ENCODE measurements at regions not wholly inside any gene's neighbourhood (a gene's known extent, or its start where the extent isn't known, plus 50 kb on each side); places are given as distances from the start of the nearest gene placed in this dataset.

GRCh38 chr11:7165911-7166310 lies 77.1 kb downstream of the RBMXL2 start:
- Mint-ChIP-seq H3K36me3 (no peaks in the 10 kb centered on the region), H3K4me1 (no peaks in the 10 kb centered on the region), H3K27me3 (ENCODE audit: low read depth) (no peaks in the 10 kb centered on the region), H3K4me3 (no peak overlapping the region), H3K27ac (no peak overlapping the region), H3K9me3 (no peaks in the 10 kb centered on the region)
- ChIA-PET POLR2A (no interaction called here), CTCF (interaction anchor here (1.0 to 1.3 kb wide), 2 partner anchors 10 to 113 kb away, joined by 3 to 4 read pairs; no protein-coding TSS in a partner anchor)
- TF ChIP-seq ZNF121 (CRISPR knock-in tag; IDR thresholded peaks at IDR 0.05) (no peak), ETV6 (CRISPR knock-in tag; IDR thresholded peaks at IDR 0.05) (no peak), ZNF396 (CRISPR knock-in tag; IDR thresholded peaks at IDR 0.05; ENCODE audit: borderline replicate concordance) (no peak), NR3C1 (CRISPR knock-in tag; conservative IDR thresholded peaks at IDR 0.05; ENCODE audit: low read depth) (no peak), PREB (CRISPR knock-in tag; IDR thresholded peaks at IDR 0.05; ENCODE audit: borderline replicate concordance) (no peak), ZNF671 (CRISPR knock-in tag; IDR thresholded peaks at IDR 0.05) (no peak), CBFB (CRISPR knock-in tag; IDR thresholded peaks at IDR 0.05; ENCODE audit: low read depth) (no peak), PRRX2 (CRISPR knock-in tag; IDR thresholded peaks at IDR 0.05) (no peak), USF1 (CRISPR knock-in tag; IDR thresholded peaks at IDR 0.05) (no peak), TCF7 (CRISPR knock-in tag; IDR thresholded peaks at IDR 0.05; ENCODE audit: low read depth) (no peak)
- TF ChIP-seq, protein P1, sequence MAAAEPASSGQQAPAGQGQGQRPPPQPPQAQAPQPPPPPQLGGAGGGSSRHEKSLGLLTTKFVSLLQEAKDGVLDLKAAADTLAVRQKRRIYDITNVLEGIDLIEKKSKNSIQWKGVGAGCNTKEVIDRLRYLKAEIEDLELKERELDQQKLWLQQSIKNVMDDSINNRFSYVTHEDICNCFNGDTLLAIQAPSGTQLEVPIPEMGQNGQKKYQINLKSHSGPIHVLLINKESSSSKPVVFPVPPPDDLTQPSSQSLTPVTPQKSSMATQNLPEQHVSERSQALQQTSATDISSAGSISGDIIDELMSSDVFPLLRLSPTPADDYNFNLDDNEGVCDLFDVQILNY (CRISPR knock-in tag; IDR thresholded peaks at IDR 0.05): no peak
- TF ChIP-seq, protein P2, sequence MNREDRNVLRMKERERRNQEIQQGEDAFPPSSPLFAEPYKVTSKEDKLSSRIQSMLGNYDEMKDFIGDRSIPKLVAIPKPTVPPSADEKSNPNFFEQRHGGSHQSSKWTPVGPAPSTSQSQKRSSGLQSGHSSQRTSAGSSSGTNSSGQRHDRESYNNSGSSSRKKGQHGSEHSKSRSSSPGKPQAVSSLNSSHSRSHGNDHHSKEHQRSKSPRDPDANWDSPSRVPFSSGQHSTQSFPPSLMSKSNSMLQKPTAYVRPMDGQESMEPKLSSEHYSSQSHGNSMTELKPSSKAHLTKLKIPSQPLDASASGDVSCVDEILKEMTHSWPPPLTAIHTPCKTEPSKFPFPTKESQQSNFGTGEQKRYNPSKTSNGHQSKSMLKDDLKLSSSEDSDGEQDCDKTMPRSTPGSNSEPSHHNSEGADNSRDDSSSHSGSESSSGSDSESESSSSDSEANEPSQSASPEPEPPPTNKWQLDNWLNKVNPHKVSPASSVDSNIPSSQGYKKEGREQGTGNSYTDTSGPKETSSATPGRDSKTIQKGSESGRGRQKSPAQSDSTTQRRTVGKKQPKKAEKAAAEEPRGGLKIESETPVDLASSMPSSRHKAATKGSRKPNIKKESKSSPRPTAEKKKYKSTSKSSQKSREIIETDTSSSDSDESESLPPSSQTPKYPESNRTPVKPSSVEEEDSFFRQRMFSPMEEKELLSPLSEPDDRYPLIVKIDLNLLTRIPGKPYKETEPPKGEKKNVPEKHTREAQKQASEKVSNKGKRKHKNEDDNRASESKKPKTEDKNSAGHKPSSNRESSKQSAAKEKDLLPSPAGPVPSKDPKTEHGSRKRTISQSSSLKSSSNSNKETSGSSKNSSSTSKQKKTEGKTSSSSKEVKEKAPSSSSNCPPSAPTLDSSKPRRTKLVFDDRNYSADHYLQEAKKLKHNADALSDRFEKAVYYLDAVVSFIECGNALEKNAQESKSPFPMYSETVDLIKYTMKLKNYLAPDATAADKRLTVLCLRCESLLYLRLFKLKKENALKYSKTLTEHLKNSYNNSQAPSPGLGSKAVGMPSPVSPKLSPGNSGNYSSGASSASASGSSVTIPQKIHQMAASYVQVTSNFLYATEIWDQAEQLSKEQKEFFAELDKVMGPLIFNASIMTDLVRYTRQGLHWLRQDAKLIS (CRISPR knock-in tag; IDR thresholded peaks at IDR 0.05; ENCODE audit: borderline replicate concordance): no peak
- no peak for ATAC-seq
- no peak for DNase-seq (ENCODE audit: low spot score)

DNA sequence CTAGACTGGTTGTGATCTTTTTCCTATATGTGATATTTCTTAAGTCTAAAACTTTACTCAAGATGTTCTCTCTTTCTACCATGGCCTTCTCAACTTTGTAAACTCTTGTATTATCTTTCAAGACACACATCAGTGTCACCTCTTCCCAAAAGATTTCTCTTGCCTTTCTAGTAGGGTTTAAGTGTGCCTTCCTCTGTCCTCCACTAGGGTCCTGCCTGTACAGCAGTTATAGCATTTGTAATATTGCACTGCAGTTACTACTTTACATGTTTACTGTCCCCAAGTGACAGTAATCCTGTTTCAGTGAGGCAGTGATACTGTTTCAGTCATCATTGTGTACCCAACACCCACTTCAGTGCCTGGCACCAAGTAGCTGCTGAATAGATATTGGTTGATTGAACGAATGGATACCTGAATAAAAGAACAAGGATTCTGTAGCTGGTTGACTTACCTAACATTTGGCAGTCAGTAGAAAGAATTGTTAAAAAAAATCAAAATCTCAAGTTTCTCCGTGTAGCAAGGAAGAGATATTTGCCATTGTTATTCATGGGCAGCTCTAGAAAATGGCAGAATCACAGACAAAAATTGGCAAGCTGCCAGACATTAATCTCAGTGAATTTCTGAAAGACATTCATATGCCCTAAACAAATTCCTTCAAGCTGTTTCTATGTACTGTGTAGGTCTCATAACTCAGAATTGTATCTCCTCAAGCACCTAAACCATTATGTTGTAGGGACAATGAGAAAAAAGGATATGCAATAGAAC lies 79.4 kb downstream of the RBMXL2 start:
- H3K27me3 Mint-ChIP-seq (ENCODE audit: low read depth): no peaks in the 10 kb centered on the region
- no peak overlapping the region for H3K27ac Mint-ChIP-seq
- TF ChIP-seq IRF1 (CRISPR knock-in tag; IDR thresholded peaks at IDR 0.05): no peak
- ATAC-seq (peak; percentile 47; the same call in 1 of the 2 replicates), DNase-seq (ENCODE audit: low spot score) (no peak)
- H3K9me3 Mint-ChIP-seq: no peaks in the 10 kb centered on the region
- ChIA-PET POLR2A (no interaction called here), CTCF (interaction anchor here (1.2 kb wide), 1 partner anchor 110 kb away, joined by 4 read pairs; no protein-coding TSS in a partner anchor)
- H3K4me1 Mint-ChIP-seq: no peaks in the 10 kb centered on the region
- no peaks in the 10 kb centered on the region for H3K36me3 Mint-ChIP-seq
- no peak overlapping the region for H3K4me3 Mint-ChIP-seq

DNA sequence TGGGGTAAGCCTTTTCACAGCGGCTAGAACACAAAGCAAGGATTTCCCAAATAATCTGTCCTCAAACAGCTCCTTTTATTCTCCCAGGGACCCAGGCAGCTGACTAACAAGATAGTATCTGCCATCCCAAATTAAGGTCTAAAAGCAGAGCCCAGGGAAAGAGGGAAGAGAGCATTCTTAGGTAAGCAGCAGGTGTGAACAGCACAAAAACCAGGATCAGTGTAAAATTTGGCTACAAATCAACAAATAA lies 79.9 kb downstream of the RBMXL2 start:
- Mint-ChIP-seq H3K36me3 (no peaks in the 10 kb centered on the region), H3K9me3 (no peaks in the 10 kb centered on the region), H3K27ac (no peak overlapping the region), H3K27me3 (ENCODE audit: low read depth) (no peaks in the 10 kb centered on the region), H3K4me3 (no peak overlapping the region), H3K4me1 (no peaks in the 10 kb centered on the region)
- DNase-seq (ENCODE audit: low spot score): no peak
- CTCF ChIA-PET: no interaction called here
- POLR2A ChIA-PET: no interaction called here
- TF ChIP-seq, protein P1 (CRISPR knock-in tag; IDR thresholded peaks at IDR 0.05): no peak
- ATAC-seq: no peak

Data from WTC11 (cell line).